HAP-1 (cell line): ENCODE measurements at regions not wholly inside any gene's neighbourhood (a gene's known extent, or its start where the extent isn't known, plus 50 kb on each side); places are given as distances from the start of the nearest gene placed in this dataset.

ENCODE experiments used
- DNase-seq, 2 experiments: peaks; one replicate each; pipeline ENCODE4 v3.0.0-alpha.2; 2016 to 2020; ENCODE audit warnings: low spot score in 2 of 2
- H3K27me3 ChIP-seq: fragments of 250-450 bp; sonication (Bioruptor Pico); 2 replicates; pipeline ENCODE4 v1.5.1; 2020; ENCODE audit warnings: low read depth, mild to moderate bottlenecking, moderate library complexity
- H3K36me3 ChIP-seq: fragments of 250-450 bp; sonication (Bioruptor Pico); replicated peaks from 2 replicates; pipeline ENCODE4 v1.5.1; 2020; ENCODE audit warnings: mild to moderate bottlenecking
- H3K4me1 ChIP-seq: fragments of 250-450 bp; sonication (Bioruptor Pico); 2 replicates; pipeline ENCODE4 v1.5.1; 2020; ENCODE audit warnings: mild to moderate bottlenecking
- H3K4me3 ChIP-seq: fragments of 250-450 bp; sonication (Bioruptor Pico); 2 replicates; pipeline ENCODE4 v1.5.1; 2020; ENCODE audit warnings: mild to moderate bottlenecking, moderate library complexity
- H3K9me3 ChIP-seq: fragments of 250-450 bp; sonication (Bioruptor Pico); 2 replicates; pipeline ENCODE4 v1.5.1; 2020; ENCODE audit warnings: mild to moderate bottlenecking, moderate library complexity
- in situ Hi-C: fragments of 300-500 bp; cut with MboI; formaldehyde crosslinking; loops from 3 replicates; pipeline ENCODE4 v1.14.3; 2020; ENCODE audit warnings: low sequenced_read_pairs, inconsistent platforms, mixed read lengths

- no peak overlapping the region for H3K4me3 ChIP-seq
- no peaks in the 10 kb centered on the region for H3K4me1 ChIP-seq
- in situ Hi-C loops = no loop called here
- no peaks in the 10 kb centered on the region for H3K36me3 ChIP-seq
- no peak for DNase-seq
- H3K27me3 ChIP-seq = no peaks in the 10 kb centered on the region
- H3K9me3 ChIP-seq = no peaks in the 10 kb centered on the region
Observed at GRCh38 chr3:147713234-147714133, 304.3 kb downstream of the ZIC1 start.

DNA sequence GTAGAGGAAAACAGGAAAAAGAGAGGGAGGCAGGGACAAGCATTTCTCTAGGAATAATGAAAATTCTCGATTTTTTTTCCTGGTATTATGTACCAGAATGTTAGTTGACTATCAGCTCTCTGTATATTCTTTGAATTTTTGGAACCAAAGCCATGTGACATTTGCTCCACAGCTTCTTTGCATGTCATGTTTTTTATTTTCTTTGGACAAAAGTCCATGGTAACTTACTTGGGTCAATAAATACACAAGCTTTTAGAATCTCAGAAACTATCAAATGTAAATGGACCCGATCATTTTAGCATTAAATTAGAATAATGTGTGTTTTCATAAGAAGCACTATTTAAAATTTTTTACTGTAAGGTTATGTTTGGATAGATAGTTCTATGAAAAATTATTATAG, 320.5 kb downstream of the ZIC1 start:
- peaks cover 2% of the 10 kb centered on the region; the same call in 1 of the 2 replicates for H3K27me3 ChIP-seq
- in situ Hi-C loops = no loop called here

DNA sequence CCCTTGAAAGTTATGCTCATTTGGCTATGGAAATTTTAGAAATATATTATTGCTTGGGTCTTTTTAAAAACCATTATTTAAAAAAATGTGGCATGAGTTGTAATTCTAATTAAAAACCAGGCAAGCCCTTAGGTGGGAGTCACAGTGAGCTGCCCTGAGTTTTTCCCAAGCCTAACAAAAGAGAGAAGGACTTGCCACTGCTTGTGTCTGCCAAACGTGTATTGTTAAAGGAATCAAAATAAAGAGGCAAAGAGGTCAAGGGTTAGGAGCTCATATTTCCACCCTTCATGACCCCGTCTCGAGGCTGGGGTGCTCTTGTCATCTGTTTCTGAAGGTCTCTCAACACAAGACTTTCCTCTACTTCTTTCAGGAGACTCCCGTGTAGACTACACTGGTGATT, 321.1 kb downstream of the ZIC1 start:
- Histone ChIP-seq H3K4me3 (no peak overlapping the region), H3K36me3 (no peaks in the 10 kb centered on the region), H3K4me1 (no peaks in the 10 kb centered on the region), H3K27me3 (peaks cover 2% of the 10 kb centered on the region; the same call in 1 of the 2 replicates), H3K9me3 (no peaks in the 10 kb centered on the region)
- in situ Hi-C loops = no loop called here
- no peak for DNase-seq

More for the DNA sequence above, 320.5 kb downstream of the ZIC1 start:
- H3K4me3 ChIP-seq = no peak overlapping the region
- H3K4me1 ChIP-seq = no peaks in the 10 kb centered on the region
- H3K9me3 ChIP-seq = no peaks in the 10 kb centered on the region
- H3K36me3 ChIP-seq = no peaks in the 10 kb centered on the region
- no peak for DNase-seq

DNA sequence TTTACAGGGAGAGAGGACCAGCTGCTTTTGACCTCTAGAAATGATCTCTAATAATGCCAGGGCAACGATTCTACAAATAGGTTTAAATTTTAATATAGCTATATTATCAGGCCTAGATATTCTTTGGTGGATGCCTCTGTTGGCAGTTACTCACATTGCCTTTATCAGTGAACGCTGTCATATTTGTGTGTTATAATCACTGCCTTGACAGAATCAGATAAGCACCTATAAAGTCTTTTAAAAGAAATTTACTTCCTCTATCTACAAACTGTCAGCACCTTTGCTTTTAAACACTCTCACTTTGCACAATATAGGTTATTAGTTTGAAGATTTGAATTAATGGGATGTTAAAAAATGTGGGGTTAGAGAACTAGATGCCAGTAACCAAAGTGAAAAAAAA, 324.1 kb downstream of the ZIC1 start:
- H3K36me3 ChIP-seq = no peaks in the 10 kb centered on the region
- in situ Hi-C loops = no loop called here
- no peak overlapping the region for H3K4me3 ChIP-seq
- peaks cover 2% of the 10 kb centered on the region; the same call in 1 of the 2 replicates for H3K27me3 ChIP-seq
- no peaks in the 10 kb centered on the region for H3K4me1 ChIP-seq
- no peaks in the 10 kb centered on the region for H3K9me3 ChIP-seq
- no peak for DNase-seq

- no peak overlapping the region for H3K4me3 ChIP-seq
- H3K36me3 ChIP-seq = no peaks in the 10 kb centered on the region
- H3K27me3 ChIP-seq = 0 out of 2 replicates have a peak, but pooled peaks cover 2% of the 10 kb centered on the region
- in situ Hi-C loops = no loop called here
- no peaks in the 10 kb centered on the region for H3K4me1 ChIP-seq
- no peaks in the 10 kb centered on the region for H3K9me3 ChIP-seq
- DNase-seq = no peak
Observed at GRCh38 chr3:147735616-147736015, 326.5 kb downstream of the ZIC1 start.

- in situ Hi-C loops = no loop called here
- no peak for DNase-seq
- H3K36me3 ChIP-seq = no peaks in the 10 kb centered on the region
- no peak overlapping the region for H3K4me3 ChIP-seq
- no peaks in the 10 kb centered on the region for H3K4me1 ChIP-seq
- H3K9me3 ChIP-seq = no peaks in the 10 kb centered on the region
- 0 out of 2 replicates have a peak, but pooled peaks cover 2% of the 10 kb centered on the region for H3K27me3 ChIP-seq
Observed at GRCh38 chr3:147736226-147736625, 327.1 kb downstream of the ZIC1 start.

DNA sequence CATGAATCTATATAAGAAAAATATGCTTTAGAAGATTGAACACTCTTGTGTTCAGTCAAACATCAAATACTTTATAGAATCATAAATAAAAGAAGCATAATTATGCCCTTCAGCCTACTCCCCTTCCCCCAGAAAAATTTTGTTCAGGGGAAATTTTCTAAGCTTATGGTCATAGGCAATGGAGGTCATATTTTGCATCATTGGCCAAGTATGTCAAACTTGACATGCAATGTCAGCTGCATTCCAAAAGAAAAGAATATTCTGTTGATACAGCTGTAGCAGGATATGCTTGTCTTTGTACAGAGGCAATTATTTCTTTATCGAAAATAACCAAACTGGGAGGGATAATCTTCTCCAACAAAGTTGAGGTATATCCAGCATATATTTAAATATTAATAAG, 328.2 kb downstream of the ZIC1 start:
- DNase-seq = no peak
- H3K27me3 ChIP-seq = no peaks in the 10 kb centered on the region
- in situ Hi-C loops = no loop called here
- H3K4me1 ChIP-seq = no peaks in the 10 kb centered on the region
- no peak overlapping the region for H3K4me3 ChIP-seq
- no peaks in the 10 kb centered on the region for H3K36me3 ChIP-seq
- no peaks in the 10 kb centered on the region for H3K9me3 ChIP-seq

- Histone ChIP-seq H3K4me1 (no peaks in the 10 kb centered on the region), H3K27me3 (no peaks in the 10 kb centered on the region), H3K4me3 (no peak overlapping the region), H3K9me3 (no peaks in the 10 kb centered on the region), H3K36me3 (no peaks in the 10 kb centered on the region)
- no peak for DNase-seq
- in situ Hi-C loops = no loop called here
Observed at GRCh38 chr3:147740928-147741327, 331.8 kb downstream of the ZIC1 start.

- no peaks in the 10 kb centered on the region for H3K9me3 ChIP-seq
- in situ Hi-C loops = no loop called here
- no peaks in the 10 kb centered on the region for H3K4me1 ChIP-seq
- no peak for DNase-seq
- H3K36me3 ChIP-seq = no peaks in the 10 kb centered on the region
- no peak overlapping the region for H3K4me3 ChIP-seq
- no peaks in the 10 kb centered on the region for H3K27me3 ChIP-seq
Observed at GRCh38 chr3:147744967-147745366, 335.8 kb downstream of the ZIC1 start.

DNA sequence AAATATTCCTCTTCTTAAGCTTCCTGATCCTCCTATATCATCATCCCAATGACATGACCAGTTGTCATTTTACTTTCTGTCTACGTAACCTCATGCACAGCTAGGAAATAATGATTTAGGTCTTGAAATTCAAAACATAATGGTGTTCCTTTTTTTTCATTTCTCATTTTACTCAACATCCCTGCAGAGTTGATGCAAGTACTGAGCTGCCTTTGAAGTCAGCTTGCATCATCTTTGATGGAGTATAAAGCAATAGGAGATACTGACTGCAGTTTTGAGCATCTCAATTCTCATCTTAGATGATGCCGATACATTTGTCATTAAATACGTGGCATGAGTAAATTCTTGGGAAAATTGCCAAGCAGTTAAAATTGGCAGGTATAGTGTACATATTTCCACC, 346.1 kb downstream of the ZIC1 start:
- in situ Hi-C loops = no loop called here
- H3K4me1 ChIP-seq = no peaks in the 10 kb centered on the region
- no peaks in the 10 kb centered on the region for H3K27me3 ChIP-seq
- no peaks in the 10 kb centered on the region for H3K9me3 ChIP-seq
- DNase-seq = no peak
- no peak overlapping the region for H3K4me3 ChIP-seq
- no peaks in the 10 kb centered on the region for H3K36me3 ChIP-seq

DNA sequence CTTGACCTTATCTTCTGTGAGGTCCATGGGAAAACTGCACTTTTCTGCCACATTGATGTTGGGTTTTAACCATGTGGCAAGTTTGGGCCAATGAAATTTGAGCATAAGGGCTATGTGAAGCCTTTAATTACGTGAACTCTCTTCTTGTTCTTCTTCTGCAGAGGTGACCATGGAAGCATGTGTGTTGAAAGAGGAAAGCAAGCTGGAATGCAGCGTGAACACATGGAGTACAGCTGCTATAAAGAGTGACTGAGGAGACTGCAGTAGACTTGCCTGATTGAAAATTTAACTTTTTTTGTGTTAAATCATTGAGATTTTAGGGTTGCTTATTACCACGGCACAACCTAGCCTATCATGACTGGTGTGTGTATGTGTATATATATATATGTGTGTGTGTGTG, 347.3 kb downstream of the ZIC1 start:
- no peak for DNase-seq
- Histone ChIP-seq H3K36me3 (no peaks in the 10 kb centered on the region), H3K27me3 (no peaks in the 10 kb centered on the region), H3K9me3 (no peaks in the 10 kb centered on the region), H3K4me1 (no peaks in the 10 kb centered on the region), H3K4me3 (no peak overlapping the region)
- in situ Hi-C loops = no loop called here

GRCh38 chr3:147757866-147758265, 348.7 kb downstream of the ZIC1 start:
- in situ Hi-C loops = no loop called here
- Histone ChIP-seq H3K4me1 (no peaks in the 10 kb centered on the region), H3K4me3 (no peak overlapping the region), H3K9me3 (no peaks in the 10 kb centered on the region), H3K27me3 (no peaks in the 10 kb centered on the region), H3K36me3 (no peaks in the 10 kb centered on the region)
- no peak for DNase-seq

- DNase-seq = no peak
- H3K4me3 ChIP-seq = no peak overlapping the region
- H3K4me1 ChIP-seq = no peaks in the 10 kb centered on the region
- H3K27me3 ChIP-seq = no peaks in the 10 kb centered on the region
- in situ Hi-C loops = no loop called here
- H3K9me3 ChIP-seq = no peaks in the 10 kb centered on the region
- no peaks in the 10 kb centered on the region for H3K36me3 ChIP-seq
Observed at GRCh38 chr3:147758771-147759170, 349.6 kb downstream of the ZIC1 start.

- no peak for DNase-seq
- no peaks in the 10 kb centered on the region for H3K27me3 ChIP-seq
- no peaks in the 10 kb centered on the region for H3K4me1 ChIP-seq
- H3K36me3 ChIP-seq = no peaks in the 10 kb centered on the region
- no peaks in the 10 kb centered on the region for H3K9me3 ChIP-seq
- no peak overlapping the region for H3K4me3 ChIP-seq
- in situ Hi-C loops = no loop called here
Observed at GRCh38 chr3:147760085-147760484, 350.9 kb downstream of the ZIC1 start.
